Hepatocyte (in vitro differentiated cells): ENCODE measurements at regions not wholly inside any gene's neighbourhood (a gene's known extent, or its start where the extent isn't known, plus 50 kb on each side); places are given as distances from the start of the nearest gene placed in this dataset.

Experiments used
- EZH2 ChIP-seq: fragments of 200-600 bp; sonication (generic); IDR thresholded peaks from 2 replicates; pipeline ENCODE4 v1.6.1; 2016; ENCODE audit warnings: antibody characterized with exemption, mild to moderate bottlenecking, borderline replicate concordance
- TF ChIP-seq, protein P1 (sequence below): fragments of 200-600 bp; sonication (generic); IDR thresholded peaks from 2 replicates; pipeline ENCODE4 v1.5.1; 2016; ENCODE audit warnings: antibody characterized with exemption, mild to moderate bottlenecking; ENCODE audit not compliant: poor library complexity

DNA sequence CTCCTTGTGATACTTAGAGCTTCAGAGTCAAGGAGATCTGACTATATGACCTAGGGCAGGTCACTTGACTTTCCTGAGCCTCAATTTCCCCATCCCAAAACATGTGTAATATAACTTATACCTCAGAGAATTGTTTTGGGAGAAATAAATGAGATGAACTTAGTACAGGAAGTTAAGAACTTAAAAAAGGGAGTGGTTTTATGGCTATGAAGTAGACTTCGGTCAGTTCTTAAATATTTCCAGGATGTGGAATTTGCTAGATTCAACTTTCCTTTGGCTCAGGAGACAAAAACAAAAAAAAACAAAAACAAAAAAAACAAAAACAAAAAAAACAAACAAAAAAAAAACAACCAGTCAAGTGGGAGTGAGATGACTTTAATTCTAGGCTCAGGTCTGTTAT is 116.7 kb downstream of the EDEM1 start:
- TF ChIP-seq, protein P1, sequence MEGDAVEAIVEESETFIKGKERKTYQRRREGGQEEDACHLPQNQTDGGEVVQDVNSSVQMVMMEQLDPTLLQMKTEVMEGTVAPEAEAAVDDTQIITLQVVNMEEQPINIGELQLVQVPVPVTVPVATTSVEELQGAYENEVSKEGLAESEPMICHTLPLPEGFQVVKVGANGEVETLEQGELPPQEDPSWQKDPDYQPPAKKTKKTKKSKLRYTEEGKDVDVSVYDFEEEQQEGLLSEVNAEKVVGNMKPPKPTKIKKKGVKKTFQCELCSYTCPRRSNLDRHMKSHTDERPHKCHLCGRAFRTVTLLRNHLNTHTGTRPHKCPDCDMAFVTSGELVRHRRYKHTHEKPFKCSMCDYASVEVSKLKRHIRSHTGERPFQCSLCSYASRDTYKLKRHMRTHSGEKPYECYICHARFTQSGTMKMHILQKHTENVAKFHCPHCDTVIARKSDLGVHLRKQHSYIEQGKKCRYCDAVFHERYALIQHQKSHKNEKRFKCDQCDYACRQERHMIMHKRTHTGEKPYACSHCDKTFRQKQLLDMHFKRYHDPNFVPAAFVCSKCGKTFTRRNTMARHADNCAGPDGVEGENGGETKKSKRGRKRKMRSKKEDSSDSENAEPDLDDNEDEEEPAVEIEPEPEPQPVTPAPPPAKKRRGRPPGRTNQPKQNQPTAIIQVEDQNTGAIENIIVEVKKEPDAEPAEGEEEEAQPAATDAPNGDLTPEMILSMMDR = no peak
- no peak for TF ChIP-seq EZH2
